Activated CD8-positive, alpha-beta T cell treated with anti-CD3 and anti-CD28 coated beads, Interleukin-2, amount 10 ng/mL, durations not matched to agents 7 days and 5 days (primary cell): ENCODE measurements at regions not wholly inside any gene's neighbourhood (a gene's known extent, or its start where the extent isn't known, plus 50 kb on each side); places are given as distances from the start of the nearest gene placed in this dataset.
"Not testable (repeated sequence)": the region's sequence is repeated elsewhere in the genome, so short reads cannot be mapped to it uniquely, and the experiment has no call there.

Experiments
- ATAC-seq: fragments of 150-1000 bp; cut with Tn5 transposase; one replicate; pipeline ENCODE4 v1.10.0; 2021; ENCODE audit warnings: moderate library complexity
- CTCF ChIA-PET: fragments of 350-600 bp; sonication (Branson Sonifier 250); formaldehyde crosslinking; loops from one replicate; lab custom pipeline; 2021; ENCODE audit warnings: antibody characterized with exemption; lab: Charles Lee
- POLR2A ChIA-PET: fragments of 350-600 bp; sonication (Branson Sonifier 250); formaldehyde crosslinking; loops from one replicate; lab custom pipeline; 2021; ENCODE audit warnings: antibody characterized with exemption; lab: Charles Lee
- DNase-seq: peaks from one replicate; pipeline ENCODE4 v3.0.0-alpha.2; 2020
- H3K27ac Mint-ChIP-seq: one replicate; pipeline ENCODE4 v1.8.0; 2021; ENCODE audit warnings: mild to moderate bottlenecking, mixed read lengths
- H3K27me3 Mint-ChIP-seq: one replicate; pipeline ENCODE4 v1.8.0; 2021; ENCODE audit warnings: low read depth, mixed read lengths
- H3K36me3 Mint-ChIP-seq: one replicate; pipeline ENCODE4 v1.8.0; 2021; ENCODE audit warnings: low read depth, mixed read lengths
- H3K4me1 Mint-ChIP-seq: one replicate; pipeline ENCODE4 v1.8.0; 2021; ENCODE audit warnings: low read depth, mixed read lengths
- H3K4me3 Mint-ChIP-seq: one replicate; pipeline ENCODE4 v1.8.0; 2021; ENCODE audit warnings: mild to moderate bottlenecking, mixed read lengths
- H3K9me3 Mint-ChIP-seq: one replicate; pipeline ENCODE4 v1.8.0; 2022; ENCODE audit warnings: mixed read lengths; ENCODE audit not compliant: insufficient read depth

DNA sequence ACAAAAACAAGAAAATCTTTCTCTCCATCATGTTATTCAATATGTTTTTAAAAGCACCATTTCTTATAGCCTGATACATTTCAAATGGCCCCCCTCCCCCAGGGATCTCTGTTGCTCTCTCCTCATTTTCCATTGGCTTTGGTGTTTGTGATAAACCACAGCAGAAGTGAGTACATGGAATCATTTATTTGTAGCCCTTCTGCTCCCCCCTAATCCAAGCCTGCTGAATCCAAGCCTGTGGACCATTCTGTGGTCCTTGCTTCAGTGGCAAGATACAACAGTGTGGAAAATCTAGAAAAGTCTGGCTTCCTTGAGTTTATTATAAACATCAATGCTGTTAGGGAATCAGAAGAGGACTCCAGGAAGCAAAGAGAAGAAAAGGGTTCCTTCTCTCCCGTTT lies 737.2 kb upstream of the TPTE start:
- H3K36me3 Mint-ChIP-seq, H3K4me1 Mint-ChIP-seq, DNase-seq, POLR2A ChIA-PET, H3K27me3 Mint-ChIP-seq, H3K4me3 Mint-ChIP-seq, H3K27ac Mint-ChIP-seq, CTCF ChIA-PET, ATAC-seq: not testable (repeated sequence)
- peaks cover 72% of the 10 kb centered on the region for H3K9me3 Mint-ChIP-seq

DNA sequence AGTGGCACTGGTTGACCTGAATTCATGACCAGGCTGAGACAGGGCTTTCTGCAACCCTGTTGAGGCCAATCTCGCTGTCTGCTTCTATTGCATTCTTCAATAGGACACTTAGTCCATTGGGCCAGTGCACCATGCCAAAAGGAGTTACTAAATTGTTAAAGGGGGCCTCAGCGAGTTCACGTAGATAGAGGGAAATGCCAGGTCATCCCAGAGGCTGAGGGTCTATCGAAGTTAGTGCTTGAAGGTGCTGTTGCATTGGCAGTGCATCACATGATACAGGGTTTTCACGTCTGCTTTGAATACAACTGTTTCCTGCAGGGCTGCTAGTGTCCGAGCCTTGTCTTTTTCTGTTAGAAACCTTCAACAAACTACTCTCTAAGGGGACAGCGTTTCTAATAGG lies 735.3 kb upstream of the TPTE start:
- H3K36me3 Mint-ChIP-seq, result not testable (repeated sequence)

DNA sequence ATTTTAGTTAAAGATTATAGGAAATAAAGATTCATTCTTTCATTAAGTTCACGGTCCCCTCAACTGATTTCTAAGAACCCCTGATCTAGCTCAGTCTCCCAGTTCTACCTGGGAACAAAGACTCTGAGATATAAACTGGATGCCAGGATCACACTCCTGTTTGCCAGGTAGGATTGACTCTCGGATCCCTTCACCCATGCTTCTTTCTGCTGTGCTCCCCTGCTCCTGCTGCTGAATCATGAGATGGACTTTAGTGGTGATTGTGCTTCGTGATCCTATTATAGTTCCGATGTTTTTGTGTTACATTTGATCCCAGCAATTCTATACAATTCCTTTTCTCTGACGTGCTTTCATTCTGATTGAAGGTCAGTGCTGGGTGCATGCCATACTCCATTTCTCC lies 733.1 kb upstream of the TPTE start:
- CTCF ChIA-PET, POLR2A ChIA-PET, H3K27ac Mint-ChIP-seq, H3K36me3 Mint-ChIP-seq, DNase-seq, ATAC-seq, H3K4me3 Mint-ChIP-seq, H3K4me1 Mint-ChIP-seq, H3K27me3 Mint-ChIP-seq: not testable (repeated sequence)
- peaks cover 71% of the 10 kb centered on the region for H3K9me3 Mint-ChIP-seq

More for the DNA sequence above, 735.3 kb upstream of the TPTE start:
- H3K27me3 Mint-ChIP-seq, H3K27ac Mint-ChIP-seq, H3K4me1 Mint-ChIP-seq, POLR2A ChIA-PET, ATAC-seq, DNase-seq, H3K4me3 Mint-ChIP-seq, CTCF ChIA-PET: not testable (repeated sequence)
- peaks cover 73% of the 10 kb centered on the region for H3K9me3 Mint-ChIP-seq

DNA sequence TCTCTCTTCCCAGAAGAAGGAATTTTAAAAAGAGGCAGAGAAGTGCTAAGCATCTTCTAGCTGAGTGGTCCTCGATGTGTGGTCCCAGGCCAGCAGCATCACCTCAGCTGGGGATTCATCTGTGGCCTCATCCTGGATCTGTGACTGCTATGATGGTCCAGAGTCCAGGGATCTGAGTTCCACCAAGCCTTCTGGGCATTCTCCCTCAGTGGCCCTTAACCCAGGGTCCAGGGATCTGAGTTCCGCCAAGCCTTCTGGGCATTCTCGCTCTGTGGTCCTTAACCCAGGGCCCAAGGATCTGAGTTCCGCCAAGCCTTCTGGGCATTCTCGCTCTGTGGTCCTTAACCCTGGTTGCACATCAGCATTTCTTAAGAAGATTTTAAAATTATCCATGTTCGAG lies 731.0 kb upstream of the TPTE start:
- H3K4me1 Mint-ChIP-seq, ATAC-seq, H3K4me3 Mint-ChIP-seq, POLR2A ChIA-PET, H3K27me3 Mint-ChIP-seq, DNase-seq, CTCF ChIA-PET, H3K36me3 Mint-ChIP-seq, H3K27ac Mint-ChIP-seq: not testable (repeated sequence)
- peaks cover 70% of the 10 kb centered on the region for H3K9me3 Mint-ChIP-seq

DNA sequence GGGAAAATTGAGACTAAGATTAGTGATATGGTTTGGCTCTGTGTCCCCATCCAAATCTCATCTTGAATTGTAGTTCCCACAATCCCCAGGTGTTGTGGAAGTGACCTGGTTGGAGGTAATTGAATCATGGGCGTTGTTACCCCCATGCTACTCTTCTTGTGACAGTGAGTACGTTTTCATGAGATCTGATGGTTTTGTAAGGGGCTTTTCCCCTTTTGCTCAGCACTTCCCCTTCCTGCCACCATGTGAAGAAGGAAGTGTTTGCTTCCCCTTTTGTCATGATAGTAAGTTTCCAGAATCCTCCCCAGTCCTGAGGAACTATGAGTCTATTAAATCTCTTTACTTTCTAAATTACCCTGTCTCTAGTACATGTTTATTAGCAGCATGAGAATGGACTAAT lies 729.9 kb upstream of the TPTE start:
- H3K36me3 Mint-ChIP-seq, CTCF ChIA-PET, H3K4me3 Mint-ChIP-seq, H3K27ac Mint-ChIP-seq, H3K4me1 Mint-ChIP-seq, H3K27me3 Mint-ChIP-seq, ATAC-seq, POLR2A ChIA-PET, DNase-seq: not testable (repeated sequence)
- peaks cover 72% of the 10 kb centered on the region for H3K9me3 Mint-ChIP-seq

DNA sequence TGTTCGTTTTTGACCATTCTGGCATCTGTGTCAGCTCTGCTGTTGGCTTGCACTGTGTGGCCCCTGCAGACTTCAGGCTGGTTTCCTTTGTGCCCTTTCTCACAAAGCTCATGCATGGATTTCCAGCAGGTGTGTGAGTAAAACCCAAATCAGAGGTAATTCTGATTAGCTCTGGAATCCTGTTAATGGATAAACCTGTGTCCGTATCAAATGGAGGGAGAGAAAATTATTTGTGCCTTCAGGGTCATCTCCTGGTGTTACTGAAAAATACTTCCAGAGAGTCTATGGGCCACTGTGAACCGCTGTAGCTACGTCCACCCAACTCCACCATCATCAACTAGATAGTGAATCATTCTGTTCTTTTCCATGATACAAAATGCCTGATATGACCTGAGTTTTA lies 726.1 kb upstream of the TPTE start:
- H3K4me3 Mint-ChIP-seq, H3K27me3 Mint-ChIP-seq, CTCF ChIA-PET, ATAC-seq, POLR2A ChIA-PET, H3K36me3 Mint-ChIP-seq, DNase-seq, H3K4me1 Mint-ChIP-seq, H3K27ac Mint-ChIP-seq: not testable (repeated sequence)
- peaks cover 48% of the 10 kb centered on the region for H3K9me3 Mint-ChIP-seq

DNA sequence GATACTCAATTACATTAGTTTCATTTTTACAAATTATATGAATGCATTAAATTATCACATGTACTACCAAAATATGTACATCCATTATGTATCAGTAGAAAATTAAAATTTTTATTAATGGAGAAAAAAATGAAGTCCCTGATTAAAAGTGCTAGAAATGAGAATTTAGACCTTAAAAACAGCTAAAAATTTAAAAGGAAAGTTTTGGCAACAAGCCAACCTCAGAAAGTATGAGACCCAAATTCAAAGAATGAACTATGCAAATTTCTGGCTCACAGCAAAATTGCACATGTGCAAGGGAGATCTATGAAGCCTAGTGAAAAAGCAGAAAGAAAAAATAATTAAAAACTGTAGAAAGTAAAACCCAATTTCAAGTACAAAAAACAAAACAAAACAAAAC lies 725.1 kb upstream of the TPTE start:
- POLR2A ChIA-PET, ATAC-seq, H3K27ac Mint-ChIP-seq, H3K4me3 Mint-ChIP-seq, H3K36me3 Mint-ChIP-seq, DNase-seq, CTCF ChIA-PET, H3K4me1 Mint-ChIP-seq, H3K27me3 Mint-ChIP-seq: not testable (repeated sequence)
- peaks cover 42% of the 10 kb centered on the region for H3K9me3 Mint-ChIP-seq

DNA sequence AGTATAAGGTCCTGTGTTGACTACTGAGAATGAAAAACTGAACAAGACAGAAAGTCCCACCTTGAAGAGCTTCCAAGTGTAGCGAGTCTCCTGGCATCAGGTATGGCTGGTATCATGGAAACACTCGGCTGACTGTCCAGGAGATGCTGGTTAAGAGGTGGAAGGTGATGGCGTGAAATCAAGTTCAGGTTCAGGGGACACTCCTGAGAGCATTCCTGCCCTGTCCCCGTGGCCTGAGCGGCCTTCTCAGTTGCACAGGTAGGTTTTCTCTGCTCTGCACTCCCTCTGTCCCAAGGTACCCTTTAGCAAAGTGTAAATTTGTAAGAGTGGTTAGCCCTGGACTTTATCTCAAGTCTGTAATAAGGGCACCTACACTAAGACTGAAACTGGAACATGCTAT lies 713.7 kb upstream of the TPTE start:
- H3K4me1 Mint-ChIP-seq, POLR2A ChIA-PET, H3K36me3 Mint-ChIP-seq, DNase-seq, H3K4me3 Mint-ChIP-seq, H3K27ac Mint-ChIP-seq, ATAC-seq, H3K27me3 Mint-ChIP-seq, CTCF ChIA-PET, H3K9me3 Mint-ChIP-seq: not testable (repeated sequence)

DNA sequence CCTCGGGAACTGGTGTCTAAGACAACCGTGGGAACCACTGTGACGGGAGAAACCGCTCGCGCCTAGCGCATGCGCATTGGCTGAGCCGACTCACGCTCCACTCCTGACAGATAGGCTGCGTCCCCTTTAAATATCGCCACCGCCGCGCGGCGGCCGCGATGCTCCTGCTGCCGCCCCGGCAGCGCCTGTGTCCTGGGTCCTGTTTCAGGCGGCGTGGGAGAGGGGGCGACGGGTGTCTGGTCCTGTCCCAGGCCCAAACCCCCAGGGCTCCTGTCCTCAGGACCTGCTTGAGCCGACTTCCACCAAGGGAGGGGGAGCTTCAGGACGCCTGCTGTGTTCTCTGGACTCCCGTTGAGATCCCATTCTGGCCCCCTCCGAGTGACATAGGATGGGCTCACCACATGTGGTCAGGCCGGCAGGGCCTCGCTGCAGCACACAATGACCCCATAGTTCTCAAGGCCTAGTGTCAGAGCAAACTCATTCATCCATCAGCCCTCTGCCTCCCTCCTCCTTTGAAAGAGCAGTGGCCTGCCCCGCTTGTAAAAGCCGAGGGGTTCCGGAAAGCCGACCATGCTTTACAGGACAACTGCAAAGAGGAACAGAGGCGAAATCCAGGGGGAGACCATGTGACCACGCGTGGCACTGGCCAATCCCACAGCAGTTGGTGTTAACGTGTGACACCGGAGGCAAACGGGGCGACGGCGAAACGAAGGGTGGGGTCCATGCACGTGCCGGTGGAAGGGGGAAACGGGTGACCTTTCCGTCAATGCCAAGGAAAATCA lies 710.0 kb upstream of the TPTE start:
- DNase-seq, POLR2A ChIA-PET, H3K27ac Mint-ChIP-seq, ATAC-seq, H3K4me1 Mint-ChIP-seq, H3K4me3 Mint-ChIP-seq, H3K27me3 Mint-ChIP-seq, H3K36me3 Mint-ChIP-seq, CTCF ChIA-PET, H3K9me3 Mint-ChIP-seq: not testable (repeated sequence)

DNA sequence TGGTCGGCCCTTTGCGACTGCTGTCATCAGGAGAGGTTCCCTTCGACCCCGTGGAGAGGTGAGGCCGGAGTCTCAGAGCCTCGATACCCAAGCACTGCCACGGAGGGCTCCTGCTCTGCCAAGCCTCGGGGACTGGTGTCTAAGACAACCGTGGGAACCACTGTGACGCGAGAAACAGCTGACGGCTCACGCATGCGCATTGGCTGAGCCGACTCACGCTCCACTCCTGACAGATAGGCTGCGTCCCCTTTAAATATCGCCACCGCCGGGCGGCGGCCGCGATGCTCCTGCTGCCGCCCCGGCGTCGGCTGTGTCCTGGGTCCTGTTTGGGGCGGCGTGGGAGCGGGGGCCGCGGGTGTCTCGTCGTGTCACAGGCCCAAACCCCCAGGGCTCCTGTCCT lies 708.9 kb upstream of the TPTE start:
- CTCF ChIA-PET, DNase-seq, H3K4me1 Mint-ChIP-seq, H3K27ac Mint-ChIP-seq, H3K36me3 Mint-ChIP-seq, ATAC-seq, H3K4me3 Mint-ChIP-seq, POLR2A ChIA-PET, H3K9me3 Mint-ChIP-seq, H3K27me3 Mint-ChIP-seq: not testable (repeated sequence)

DNA sequence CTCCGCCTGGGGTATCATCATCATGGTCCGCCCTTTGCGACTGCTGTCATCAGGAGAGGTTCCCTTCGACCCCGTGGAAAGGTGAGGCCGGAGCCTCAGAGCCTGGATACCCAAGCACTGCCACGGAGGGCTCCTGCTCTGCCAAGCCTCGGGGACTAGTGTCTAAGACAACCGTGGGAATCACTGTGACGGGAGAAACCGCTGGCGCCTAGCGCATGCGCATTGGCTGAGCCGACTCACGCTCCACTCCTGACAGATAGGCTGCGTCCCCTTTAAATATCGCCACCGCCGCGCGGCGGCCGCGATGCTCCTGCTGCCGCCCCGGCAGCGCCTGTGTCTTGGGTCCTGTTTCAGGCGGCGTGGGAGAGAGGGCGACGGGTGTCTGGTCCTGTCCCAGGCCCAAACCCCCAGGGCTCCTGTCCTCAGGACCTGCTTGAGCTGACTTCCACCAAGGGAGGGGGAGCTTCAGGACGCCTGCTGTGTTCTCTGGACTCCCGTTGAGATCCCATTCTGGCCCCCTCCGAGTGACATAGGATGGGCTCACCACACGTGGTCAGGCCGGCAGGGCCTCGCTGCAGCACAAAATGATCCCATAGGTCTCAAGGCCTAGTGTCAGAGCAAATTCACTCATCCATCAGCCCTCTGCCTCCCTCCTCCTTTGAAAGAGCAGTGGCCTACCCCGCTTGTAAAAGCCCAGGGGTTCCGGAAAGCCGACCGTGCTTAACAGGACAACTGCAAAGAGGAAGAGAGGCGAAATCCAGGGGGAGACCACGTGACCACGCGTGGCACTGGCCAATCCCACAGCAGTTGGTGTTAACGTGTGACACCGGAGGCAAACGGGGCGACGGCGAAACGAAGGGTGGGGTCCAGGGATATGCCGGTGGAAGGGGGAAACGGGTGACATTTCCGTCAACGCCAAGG lies 707.2 kb upstream of the TPTE start:
- H3K4me1 Mint-ChIP-seq, H3K9me3 Mint-ChIP-seq, H3K27me3 Mint-ChIP-seq, POLR2A ChIA-PET, CTCF ChIA-PET, DNase-seq, H3K36me3 Mint-ChIP-seq, H3K27ac Mint-ChIP-seq, ATAC-seq, H3K4me3 Mint-ChIP-seq: not testable (repeated sequence)

DNA sequence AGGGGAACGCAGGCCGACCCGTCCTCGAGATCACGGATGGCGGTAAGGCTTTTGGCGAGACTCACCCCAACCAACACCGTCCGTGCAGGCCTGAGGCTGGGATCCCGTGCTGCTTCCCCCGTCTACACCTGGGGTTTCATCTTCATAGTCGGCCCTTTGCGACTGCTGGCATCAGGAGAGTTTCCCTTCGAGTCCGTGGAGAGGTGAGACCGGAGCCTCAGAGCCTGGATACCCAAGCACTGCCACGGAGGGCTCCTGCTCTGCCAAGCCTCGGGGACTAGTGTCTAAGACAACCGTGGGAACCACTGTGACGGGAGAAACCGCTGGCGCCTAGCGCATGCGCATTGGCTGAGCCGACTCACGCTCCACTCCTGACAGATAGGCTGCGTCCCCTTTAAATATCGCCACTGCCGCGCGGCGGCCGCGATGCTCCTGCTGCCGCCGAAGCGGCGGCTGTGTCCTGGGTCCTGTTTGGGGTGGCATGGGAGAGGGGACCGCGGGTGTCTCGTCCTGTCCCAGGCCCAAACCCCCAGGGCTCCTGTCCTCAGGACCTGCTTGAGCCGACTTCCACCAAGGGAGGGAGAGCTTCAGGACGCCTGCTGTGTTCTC lies 706.1 kb upstream of the TPTE start:
- H3K36me3 Mint-ChIP-seq, POLR2A ChIA-PET, H3K4me3 Mint-ChIP-seq, H3K9me3 Mint-ChIP-seq, H3K27me3 Mint-ChIP-seq, H3K27ac Mint-ChIP-seq, ATAC-seq, H3K4me1 Mint-ChIP-seq, CTCF ChIA-PET, DNase-seq: not testable (repeated sequence)
